SK-N-SH (cell line): ENCODE measurements at regions not wholly inside any gene's neighbourhood (a gene's known extent, or its start where the extent isn't known, plus 50 kb on each side); places are given as distances from the start of the nearest gene placed in this dataset.

Experiments used
- CTCF ChIP-seq: fragments of 200-600 bp; sonication (generic); IDR thresholded peaks from 2 replicates; pipeline ENCODE4 v1.6.1; 2017; ENCODE audit warnings: antibody characterized with exemption, mild to moderate bottlenecking, moderate library complexity
- PBX3 ChIP-seq: IDR thresholded peaks from 2 replicates; pipeline ENCODE4; 2012
- USF1 ChIP-seq: IDR thresholded peaks from 2 replicates; pipeline ENCODE4 v1.4.0; 2012; ENCODE audit warnings: low read depth, borderline replicate concordance
- YY1 ChIP-seq: IDR thresholded peaks from 2 replicates; pipeline ENCODE4 v1.4.0; 2012; ENCODE audit warnings: low read depth, mild to moderate bottlenecking

- TF ChIP-seq CTCF = no peak
- TF ChIP-seq USF1 = no peak
- no peak for TF ChIP-seq PBX3
- TF ChIP-seq YY1 = no peak
These were observed 106.7 kb downstream of the SPATA18 start for GRCh38 chr4:52157641-52158316.
